ENCODE measurements at regions not wholly inside any gene's neighbourhood (a gene's known extent, or its start where the extent isn't known, plus 50 kb on each side); places are given as distances from the start of the nearest gene placed in this dataset.

GRCh38 chr12:127579446-127579845 is 687.5 kb upstream of the TMEM132C start:
- intact Hi-C loops (cut with micrococcal nuclease; ENCODE audit: unreplicated experiment): no loop called here
- peaks cover 6% of the 10 kb centered on the region for H3K9me3 Mint-ChIP-seq (ENCODE audit: low read depth, unreplicated experiment)
- H3K4me1 Mint-ChIP-seq (ENCODE audit: low read depth, unreplicated experiment): no peaks in the 10 kb centered on the region
- no TSS peak for BruUV-seq (replicated peaks)
- H3K27me3 Mint-ChIP-seq (ENCODE audit: unreplicated experiment): no peaks in the 10 kb centered on the region
- no peak overlapping the region for H3K27ac Mint-ChIP-seq (ENCODE audit: unreplicated experiment)
- TF ChIP-seq, protein P1, sequence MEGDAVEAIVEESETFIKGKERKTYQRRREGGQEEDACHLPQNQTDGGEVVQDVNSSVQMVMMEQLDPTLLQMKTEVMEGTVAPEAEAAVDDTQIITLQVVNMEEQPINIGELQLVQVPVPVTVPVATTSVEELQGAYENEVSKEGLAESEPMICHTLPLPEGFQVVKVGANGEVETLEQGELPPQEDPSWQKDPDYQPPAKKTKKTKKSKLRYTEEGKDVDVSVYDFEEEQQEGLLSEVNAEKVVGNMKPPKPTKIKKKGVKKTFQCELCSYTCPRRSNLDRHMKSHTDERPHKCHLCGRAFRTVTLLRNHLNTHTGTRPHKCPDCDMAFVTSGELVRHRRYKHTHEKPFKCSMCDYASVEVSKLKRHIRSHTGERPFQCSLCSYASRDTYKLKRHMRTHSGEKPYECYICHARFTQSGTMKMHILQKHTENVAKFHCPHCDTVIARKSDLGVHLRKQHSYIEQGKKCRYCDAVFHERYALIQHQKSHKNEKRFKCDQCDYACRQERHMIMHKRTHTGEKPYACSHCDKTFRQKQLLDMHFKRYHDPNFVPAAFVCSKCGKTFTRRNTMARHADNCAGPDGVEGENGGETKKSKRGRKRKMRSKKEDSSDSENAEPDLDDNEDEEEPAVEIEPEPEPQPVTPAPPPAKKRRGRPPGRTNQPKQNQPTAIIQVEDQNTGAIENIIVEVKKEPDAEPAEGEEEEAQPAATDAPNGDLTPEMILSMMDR (IDR thresholded peaks at IDR 0.05; ENCODE audit: unreplicated experiment): no peak
- CTCF ChIA-PET: no interaction called here
- no peaks in the 10 kb centered on the region for H3K36me3 Mint-ChIP-seq (ENCODE audit: insufficient read depth, unreplicated experiment)
- no peak overlapping the region for H3K4me3 Mint-ChIP-seq (ENCODE audit: low read depth, unreplicated experiment)
- DNase-seq: no peak

DNA sequence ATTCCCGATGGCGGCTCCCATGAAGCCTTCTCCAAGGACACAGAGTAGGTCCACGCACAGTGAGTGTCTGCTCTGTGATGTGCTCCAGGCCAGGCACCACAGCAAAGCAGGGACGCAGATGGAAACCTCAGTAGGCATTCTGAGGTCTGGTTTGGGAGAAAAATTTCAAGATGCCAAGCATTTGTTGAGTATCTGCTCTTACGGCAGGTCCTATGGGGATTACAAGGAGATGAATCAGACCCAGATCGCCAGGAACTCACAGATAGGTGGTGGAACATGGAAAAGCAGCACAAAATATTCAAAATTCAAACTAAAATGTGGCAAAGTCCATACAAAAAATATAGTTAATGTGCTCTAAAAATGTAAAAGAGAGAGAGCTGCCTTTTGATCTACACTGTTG is 684.9 kb upstream of the TMEM132C start:
- Mint-ChIP-seq H3K4me3 (ENCODE audit: low read depth, unreplicated experiment) (no peak overlapping the region), H3K36me3 (ENCODE audit: insufficient read depth, unreplicated experiment) (no peaks in the 10 kb centered on the region), H3K9me3 (ENCODE audit: low read depth, unreplicated experiment) (no peaks in the 10 kb centered on the region), H3K27ac (ENCODE audit: unreplicated experiment) (no peak overlapping the region), H3K4me1 (ENCODE audit: low read depth, unreplicated experiment) (no peaks in the 10 kb centered on the region), H3K27me3 (ENCODE audit: unreplicated experiment) (no peaks in the 10 kb centered on the region)
- no TSS peak for BruUV-seq (replicated peaks)
- CTCF ChIA-PET: no interaction called here
- intact Hi-C loops (cut with micrococcal nuclease; ENCODE audit: unreplicated experiment): no loop called here
- TF ChIP-seq, protein P1 (IDR thresholded peaks at IDR 0.05; ENCODE audit: unreplicated experiment): no peak
- DNase-seq: no peak

GRCh38 chr12:127583041-127583440 is 683.9 kb upstream of the TMEM132C start:
- H3K27ac Mint-ChIP-seq (ENCODE audit: unreplicated experiment): no peak overlapping the region
- no TSS peak for BruUV-seq (replicated peaks)
- H3K27me3 Mint-ChIP-seq (ENCODE audit: unreplicated experiment): no peaks in the 10 kb centered on the region
- no peaks in the 10 kb centered on the region for H3K9me3 Mint-ChIP-seq (ENCODE audit: low read depth, unreplicated experiment)
- TF ChIP-seq, protein P1 (IDR thresholded peaks at IDR 0.05; ENCODE audit: unreplicated experiment): no peak
- intact Hi-C loops (cut with micrococcal nuclease; ENCODE audit: unreplicated experiment): no loop called here
- CTCF ChIA-PET: no interaction called here
- no peaks in the 10 kb centered on the region for H3K4me1 Mint-ChIP-seq (ENCODE audit: low read depth, unreplicated experiment)
- no peaks in the 10 kb centered on the region for H3K36me3 Mint-ChIP-seq (ENCODE audit: insufficient read depth, unreplicated experiment)
- no peak overlapping the region for H3K4me3 Mint-ChIP-seq (ENCODE audit: low read depth, unreplicated experiment)
- no peak for DNase-seq

DNA sequence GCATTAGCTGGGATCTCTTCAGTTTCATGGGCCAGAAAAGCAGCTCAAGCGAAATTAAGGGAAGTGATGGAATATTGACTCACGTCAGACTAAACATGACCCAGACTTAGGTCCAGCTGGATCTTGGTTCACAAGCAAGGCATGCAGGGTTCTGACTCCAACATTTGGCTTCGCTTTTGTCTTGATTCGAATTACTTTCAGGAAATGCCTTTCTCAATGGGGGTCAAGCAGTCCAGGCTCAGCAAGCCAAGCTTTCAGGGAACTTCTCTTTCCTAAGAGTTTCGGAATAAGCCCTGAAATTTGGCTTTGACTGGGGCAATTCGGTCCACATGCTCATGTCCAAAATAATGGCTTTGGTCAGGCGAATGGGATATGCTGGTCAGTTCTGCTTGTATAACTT is 678.7 kb upstream of the TMEM132C start:
- no peaks in the 10 kb centered on the region for H3K36me3 Mint-ChIP-seq (ENCODE audit: insufficient read depth, unreplicated experiment)
- no peaks in the 10 kb centered on the region for H3K4me1 Mint-ChIP-seq (ENCODE audit: low read depth, unreplicated experiment)
- no peak for DNase-seq
- H3K27me3 Mint-ChIP-seq (ENCODE audit: unreplicated experiment): no peaks in the 10 kb centered on the region
- BruUV-seq (replicated peaks): no TSS peak
- no peak overlapping the region for H3K4me3 Mint-ChIP-seq (ENCODE audit: low read depth, unreplicated experiment)
- intact Hi-C loops (cut with micrococcal nuclease; ENCODE audit: unreplicated experiment): no loop called here
- H3K27ac Mint-ChIP-seq (ENCODE audit: unreplicated experiment): no peak overlapping the region
- TF ChIP-seq, protein P1 (IDR thresholded peaks at IDR 0.05; ENCODE audit: unreplicated experiment): no peak
- H3K9me3 Mint-ChIP-seq (ENCODE audit: low read depth, unreplicated experiment): peaks cover 8% of the 10 kb centered on the region
- CTCF ChIA-PET: no interaction called here

GRCh38 chr12:127589541-127589940 is 677.4 kb upstream of the TMEM132C start:
- Mint-ChIP-seq H3K36me3 (ENCODE audit: insufficient read depth, unreplicated experiment) (no peaks in the 10 kb centered on the region), H3K27me3 (ENCODE audit: unreplicated experiment) (no peaks in the 10 kb centered on the region), H3K9me3 (ENCODE audit: low read depth, unreplicated experiment) (peaks cover 16% of the 10 kb centered on the region), H3K4me3 (ENCODE audit: low read depth, unreplicated experiment) (no peak overlapping the region), H3K27ac (ENCODE audit: unreplicated experiment) (no peak overlapping the region), H3K4me1 (ENCODE audit: low read depth, unreplicated experiment) (no peaks in the 10 kb centered on the region)
- TF ChIP-seq, protein P1 (IDR thresholded peaks at IDR 0.05; ENCODE audit: unreplicated experiment): no peak
- no peak for DNase-seq
- CTCF ChIA-PET: no interaction called here
- no TSS peak for BruUV-seq (replicated peaks)
- intact Hi-C loops (cut with micrococcal nuclease; ENCODE audit: unreplicated experiment): no loop called here
